ENCODE measurements at regions not wholly inside any gene's neighbourhood (a gene's known extent, or its start where the extent isn't known, plus 50 kb on each side); places are given as distances from the start of the nearest gene placed in this dataset.

- peak; percentile 98 for DNase-seq
Measured at GRCh38 chr3:124558991-124559845, 171.0 kb upstream of the UMPS start.

- peak; percentile 85 for DNase-seq
Measured at GRCh38 chr3:124559846-124560574, 170.2 kb upstream of the UMPS start.

GRCh38 chr3:124560666-124561215 is 169.5 kb upstream of the UMPS start:
- DNase-seq: no peak

- DNase-seq: no peak
Measured at GRCh38 chr3:124562769-124563168, 167.5 kb upstream of the UMPS start.

GRCh38 chr3:124563376-124563775 is 166.9 kb upstream of the UMPS start:
- DNase-seq: no peak

- peak; percentile 78 for DNase-seq
Measured at GRCh38 chr3:124565013-124565412, 165.2 kb upstream of the UMPS start.

GRCh38 chr3:124565551-124565950 is 164.7 kb upstream of the UMPS start:
- DNase-seq: no peak

- DNase-seq: no peak
Measured at GRCh38 chr3:124566701-124567100, 163.6 kb upstream of the UMPS start.

GRCh38 chr3:124567179-124567578 is 163.1 kb upstream of the UMPS start:
- no peak for DNase-seq

GRCh38 chr3:124569761-124570160 is 160.5 kb upstream of the UMPS start:
- no peak for DNase-seq

GRCh38 chr3:124570232-124570631 is 160.0 kb upstream of the UMPS start:
- no peak for DNase-seq

- DNase-seq: no peak
Measured at GRCh38 chr3:124572851-124573405, 157.3 kb upstream of the UMPS start.

GRCh38 chr3:124574012-124574411 is 156.2 kb upstream of the UMPS start:
- no peak for DNase-seq

- DNase-seq: no peak
Measured at GRCh38 chr3:124576565-124577493, 153.4 kb upstream of the UMPS start.

GRCh38 chr3:124577494-124578167 is 152.6 kb upstream of the UMPS start:
- DNase-seq: no peak

GRCh38 chr3:124579641-124580040 is 150.6 kb upstream of the UMPS start:
- no peak for DNase-seq

GRCh38 chr3:124582196-124582595 is 148.1 kb upstream of the UMPS start:
- no peak for DNase-seq

- DNase-seq: no peak
Measured at GRCh38 chr3:124582621-124583395, 147.4 kb upstream of the UMPS start.

GRCh38 chr3:124584245-124584551 is 146.1 kb upstream of the UMPS start:
- DNase-seq: no peak

- peak; percentile 27 for DNase-seq
Measured at GRCh38 chr3:124584552-124585391, 145.5 kb upstream of the UMPS start.
